ENCODE measurements at regions not wholly inside any gene's neighbourhood (a gene's known extent, or its start where the extent isn't known, plus 50 kb on each side); places are given as distances from the start of the nearest gene placed in this dataset.

- DNase-seq (ENCODE audit: insufficient read length) (no peak), FAIRE-seq (no peak)
- TF ChIP-seq TAF1 (IDR thresholded peaks at IDR 0.05; ENCODE audit: borderline replicate concordance, low read depth, low read length) (no peak), POLR2A (IDR thresholded peaks at IDR 0.05; ENCODE audit: low read depth, low read length) (no peak), POLR2AphosphoS5 (IDR thresholded peaks at IDR 0.05; ENCODE audit: low read depth, low read length) (no peak)
Observed at GRCh38 chr3:194279101-194279500, 72.0 kb downstream of the CPN2 start.

GRCh38 chr3:194279701-194280360 lies 71.3 kb downstream of the CPN2 start:
- no peak for DNase-seq (ENCODE audit: insufficient read length)
- no peak for FAIRE-seq
- no peak for TF ChIP-seq POLR2AphosphoS5 (IDR thresholded peaks at IDR 0.05; ENCODE audit: low read depth, low read length)
- no peak for TF ChIP-seq POLR2A (IDR thresholded peaks at IDR 0.05; ENCODE audit: low read depth, low read length)
- no peak for TF ChIP-seq TAF1 (IDR thresholded peaks at IDR 0.05; ENCODE audit: borderline replicate concordance, low read depth, low read length)

- FAIRE-seq (no peak), DNase-seq (ENCODE audit: insufficient read length) (no peak)
- TF ChIP-seq POLR2AphosphoS5 (IDR thresholded peaks at IDR 0.05; ENCODE audit: low read depth, low read length) (no peak), POLR2A (IDR thresholded peaks at IDR 0.05; ENCODE audit: low read depth, low read length) (no peak), TAF1 (IDR thresholded peaks at IDR 0.05; ENCODE audit: borderline replicate concordance, low read depth, low read length) (no peak)
Observed at GRCh38 chr3:194280777-194281176, 70.4 kb downstream of the CPN2 start.

GRCh38 chr3:194281306-194281705 lies 69.8 kb downstream of the CPN2 start:
- FAIRE-seq: no peak
- TF ChIP-seq POLR2AphosphoS5 (IDR thresholded peaks at IDR 0.05; ENCODE audit: low read depth, low read length) (no peak), TAF1 (IDR thresholded peaks at IDR 0.05; ENCODE audit: borderline replicate concordance, low read depth, low read length) (no peak), POLR2A (IDR thresholded peaks at IDR 0.05; ENCODE audit: low read depth, low read length) (no peak)
- no peak for DNase-seq (ENCODE audit: insufficient read length)

- DNase-seq (ENCODE audit: insufficient read length) (no peak), FAIRE-seq (no peak)
- TF ChIP-seq POLR2A (IDR thresholded peaks at IDR 0.05; ENCODE audit: low read depth, low read length): no peak
- TF ChIP-seq TAF1 (IDR thresholded peaks at IDR 0.05; ENCODE audit: borderline replicate concordance, low read depth, low read length): no peak
- TF ChIP-seq POLR2AphosphoS5 (IDR thresholded peaks at IDR 0.05; ENCODE audit: low read depth, low read length): no peak
Observed at GRCh38 chr3:194281766-194282165, 69.4 kb downstream of the CPN2 start.

- no peak for TF ChIP-seq TAF1 (IDR thresholded peaks at IDR 0.05; ENCODE audit: borderline replicate concordance, low read depth, low read length)
- TF ChIP-seq POLR2AphosphoS5 (IDR thresholded peaks at IDR 0.05; ENCODE audit: low read depth, low read length): no peak
- no peak for TF ChIP-seq POLR2A (IDR thresholded peaks at IDR 0.05; ENCODE audit: low read depth, low read length)
- no peak for FAIRE-seq
- DNase-seq (ENCODE audit: insufficient read length): no peak
Observed at GRCh38 chr3:194282436-194283122, 68.5 kb downstream of the CPN2 start.

- FAIRE-seq (no peak), DNase-seq (ENCODE audit: insufficient read length) (no peak)
- TF ChIP-seq TAF1 (IDR thresholded peaks at IDR 0.05; ENCODE audit: borderline replicate concordance, low read depth, low read length) (no peak), POLR2AphosphoS5 (IDR thresholded peaks at IDR 0.05; ENCODE audit: low read depth, low read length) (no peak), POLR2A (IDR thresholded peaks at IDR 0.05; ENCODE audit: low read depth, low read length) (no peak)
Observed at GRCh38 chr3:194283221-194284006, 67.7 kb downstream of the CPN2 start.

- no peak for FAIRE-seq
- no peak for TF ChIP-seq POLR2AphosphoS5 (IDR thresholded peaks at IDR 0.05; ENCODE audit: low read depth, low read length)
- no peak for TF ChIP-seq POLR2A (IDR thresholded peaks at IDR 0.05; ENCODE audit: low read depth, low read length)
- TF ChIP-seq TAF1 (IDR thresholded peaks at IDR 0.05; ENCODE audit: borderline replicate concordance, low read depth, low read length): no peak
Observed at GRCh38 chr3:194284351-194284750, 66.8 kb downstream of the CPN2 start.

GRCh38 chr3:194285024-194285849 lies 65.9 kb downstream of the CPN2 start:
- DNase-seq (ENCODE audit: insufficient read length) (no peak), FAIRE-seq (peak; percentile 56)
- TF ChIP-seq POLR2AphosphoS5 (IDR thresholded peaks at IDR 0.05; ENCODE audit: low read depth, low read length) (no peak), POLR2A (IDR thresholded peaks at IDR 0.05; ENCODE audit: low read depth, low read length) (no peak), TAF1 (IDR thresholded peaks at IDR 0.05; ENCODE audit: borderline replicate concordance, low read depth, low read length) (no peak)

More at GRCh38 chr3:194284351-194284750, 66.8 kb downstream of the CPN2 start:
- no peak for DNase-seq (ENCODE audit: insufficient read length)

- DNase-seq (ENCODE audit: insufficient read length) (no peak), FAIRE-seq (no peak)
- TF ChIP-seq POLR2AphosphoS5 (IDR thresholded peaks at IDR 0.05; ENCODE audit: low read depth, low read length) (no peak), TAF1 (IDR thresholded peaks at IDR 0.05; ENCODE audit: borderline replicate concordance, low read depth, low read length) (no peak), POLR2A (IDR thresholded peaks at IDR 0.05; ENCODE audit: low read depth, low read length) (no peak)
Observed at GRCh38 chr3:194285850-194286197, 65.3 kb downstream of the CPN2 start.
